ENCODE measurements at regions not wholly inside any gene's neighbourhood (a gene's known extent, or its start where the extent isn't known, plus 50 kb on each side); places are given as distances from the start of the nearest gene placed in this dataset.
"Not testable (repeated sequence)": the region's sequence is repeated elsewhere in the genome, so short reads cannot be mapped to it uniquely, and the experiment has no call there.

GRCh38 chr1:29756901-29757725 lies 520.8 kb downstream of the PTPRU start:
- no peak for TF ChIP-seq CTCF (IDR thresholded peaks at IDR 0.05 in 8 of 11, conservative IDR thresholded peaks at IDR 0.05 in 3 of 11)
- TF ChIP-seq POLR2A (IDR thresholded peaks at IDR 0.05) = no peak
- no peak for TF ChIP-seq POLR2AphosphoS5 (IDR thresholded peaks at IDR 0.05)
- no peaks in the 10 kb centered on the region for H3K4me1 ChIP-seq
- WGBS, 5 donors = 62 to 68% (median 65%) methylated on average over 6 to 11 of the region's 11 CpGs
- no peaks in the 10 kb centered on the region for H3K36me3 ChIP-seq
- no peak for DNase-seq
- H3K4me3 ChIP-seq = no peak overlapping the region
- intact Hi-C loops (cut with DNase I; ENCODE audit: low total_unique reads) = no loop called here
- H3K9me3 ChIP-seq = no peaks in the 10 kb centered on the region
- peaks cover 0 to 30% (median 0%) of the 10 kb centered on the region in 7 donors for H3K27me3 ChIP-seq (replicated peaks in 1 of 7)
- H3K27ac ChIP-seq = no peak overlapping the region

GRCh38 chr1:29756498-29756897 lies 520.2 kb downstream of the PTPRU start:
- DNase-seq = no peak
- Histone ChIP-seq H3K27me3 (replicated peaks in 1 of 7) (peaks cover 0 to 36% (median 0%) of the 10 kb centered on the region in 7 donors), H3K27ac (no peak overlapping the region), H3K4me1 (no peaks in the 10 kb centered on the region), H3K4me3 (no peak overlapping the region), H3K9me3 (no peaks in the 10 kb centered on the region), H3K36me3 (no peaks in the 10 kb centered on the region)
- WGBS, 5 donors = 81 to 90% (median 86%) methylated on average over 5 of the region's 5 CpGs
- intact Hi-C loops (cut with DNase I; ENCODE audit: low total_unique reads) = no loop called here
- no peak for TF ChIP-seq POLR2AphosphoS5 (IDR thresholded peaks at IDR 0.05)
- no peak for TF ChIP-seq CTCF (IDR thresholded peaks at IDR 0.05 in 8 of 11, conservative IDR thresholded peaks at IDR 0.05 in 3 of 11)
- no peak for TF ChIP-seq POLR2A (IDR thresholded peaks at IDR 0.05)

- WGBS, 5 donors = 45 to 85% (median 65%) methylated on average over 4 to 5 of the region's 5 CpGs
- no peaks in the 10 kb centered on the region for H3K36me3 ChIP-seq
- H3K27me3 ChIP-seq (replicated peaks in 1 of 7) = peaks cover 0 to 40% (median 0%) of the 10 kb centered on the region in 7 donors
- no peak overlapping the region for H3K4me3 ChIP-seq
- no peak overlapping the region for H3K27ac ChIP-seq
- no peaks in the 10 kb centered on the region for H3K9me3 ChIP-seq
- TF ChIP-seq CTCF (IDR thresholded peaks at IDR 0.05 in 8 of 11, conservative IDR thresholded peaks at IDR 0.05 in 3 of 11) (no peak), POLR2A (IDR thresholded peaks at IDR 0.05) (no peak), POLR2AphosphoS5 (IDR thresholded peaks at IDR 0.05) (no peak)
- DNase-seq = no peak
- H3K4me1 ChIP-seq = no peaks in the 10 kb centered on the region
- intact Hi-C loops (cut with DNase I; ENCODE audit: low total_unique reads) = no loop called here
These were observed 519.8 kb downstream of the PTPRU start for GRCh38 chr1:29756085-29756484.

- H3K9me3 ChIP-seq; H3K36me3 ChIP-seq; H3K4me1 ChIP-seq; H3K27ac ChIP-seq; DNase-seq; H3K4me3 ChIP-seq; intact Hi-C loops (cut with DNase I; ENCODE audit: low total_unique reads): not testable (repeated sequence)
- H3K27me3 ChIP-seq (replicated peaks in 1 of 7) = peaks cover 0 to 44% (median 0%) of the 10 kb centered on the region in 7 donors
- WGBS, 5 donors = 62 to 73% (median 67%) methylated on average over 1 to 6 of the region's 6 CpGs
These were observed 519.2 kb downstream of the PTPRU start for GRCh38 chr1:29755412-29756015.

All from spleen (tissue), 11 donors.